ENCODE measurements at regions not wholly inside any gene's neighbourhood (a gene's known extent, or its start where the extent isn't known, plus 50 kb on each side); places are given as distances from the start of the nearest gene placed in this dataset. TPM values are rescaled to one million over a fixed set of nuclear protein-coding genes. Genes with fewer than 3 reads are reported as not detected.

GRCh38 chr12:16674885-16675284 lies 68.9 kb upstream of the LMO3 start:
- DNase-seq, result no peak

GRCh38 chr12:16670456-16671050 lies 64.6 kb upstream of the LMO3 start:
- DNase-seq, result no peak

- no peak for DNase-seq
Measured at GRCh38 chr12:16669756-16670155, 63.8 kb upstream of the LMO3 start.

GRCh38 chr12:16668198-16668597 lies 62.2 kb upstream of the LMO3 start:
- no peak for DNase-seq

GRCh38 chr12:16658699-16659098 lies 52.7 kb upstream of the LMO3 start:
- DNase-seq, result no peak

Small RNAs in the stretch of these regions (small RNA-seq; reads per million reads assigned to genes)
- not detected for gene RNU6-837P (ENCODE audit: low replicate concordance)

Measured in tongue (tissue), 2 donors.